GM19099 (cell line): ENCODE measurements at regions not wholly inside any gene's neighbourhood (a gene's known extent, or its start where the extent isn't known, plus 50 kb on each side); places are given as distances from the start of the nearest gene placed in this dataset.

ENCODE experiments used
- POLR2A ChIP-seq: IDR thresholded peaks from 3 replicates; pipeline ENCODE4 v1.6.1; 2011; ENCODE audit warnings: low read depth; ENCODE audit not compliant: insufficient read length; ENCODE audit errors: extremely low read depth

DNA sequence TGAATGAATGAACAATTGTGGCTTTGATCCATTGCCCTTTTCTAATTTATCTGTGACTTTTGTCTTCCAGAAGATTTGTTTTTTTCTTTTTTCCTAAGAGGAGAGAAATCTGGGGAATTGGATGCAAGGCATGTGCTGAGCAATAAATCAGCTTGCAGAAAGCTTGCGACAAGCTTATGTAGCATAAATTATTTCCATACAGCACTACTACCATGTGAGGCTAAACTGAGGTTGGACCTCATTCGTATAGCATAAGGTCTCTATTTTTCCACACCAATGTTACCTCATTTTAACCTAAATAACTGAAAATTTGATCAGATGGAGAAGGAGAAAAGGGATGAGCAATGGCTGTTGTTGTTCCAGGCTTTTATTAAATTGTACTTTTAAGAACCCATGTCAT, 455.6 kb downstream of the TUSC7 start:
- no peak for TF ChIP-seq POLR2A

- TF ChIP-seq POLR2A = no peak
Observed at GRCh38 chr3:117165601-117166051, 456.0 kb downstream of the TUSC7 start.

- no peak for TF ChIP-seq POLR2A
Observed at GRCh38 chr3:117168896-117169295, 459.3 kb downstream of the TUSC7 start.

GRCh38 chr3:117170094-117170493, 460.5 kb downstream of the TUSC7 start:
- TF ChIP-seq POLR2A = no peak

DNA sequence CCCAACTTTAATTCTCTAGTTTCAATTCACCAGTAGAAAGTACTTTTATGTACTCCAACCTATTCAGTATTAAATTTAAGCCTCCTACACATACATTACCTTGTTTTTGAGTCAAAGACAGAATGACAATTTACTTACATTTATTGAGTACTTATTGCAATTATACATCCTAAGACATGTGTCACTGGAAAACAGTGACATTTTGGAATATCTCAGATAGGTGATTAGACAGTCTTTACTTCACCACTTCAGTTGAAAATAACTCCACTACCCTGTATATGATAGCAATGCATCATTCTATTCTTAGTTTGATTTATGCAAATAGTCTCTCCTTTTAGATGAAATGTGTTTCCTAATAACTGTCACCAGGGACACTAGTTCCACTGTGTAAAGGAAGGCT, 461.5 kb downstream of the TUSC7 start:
- no peak for TF ChIP-seq POLR2A

DNA sequence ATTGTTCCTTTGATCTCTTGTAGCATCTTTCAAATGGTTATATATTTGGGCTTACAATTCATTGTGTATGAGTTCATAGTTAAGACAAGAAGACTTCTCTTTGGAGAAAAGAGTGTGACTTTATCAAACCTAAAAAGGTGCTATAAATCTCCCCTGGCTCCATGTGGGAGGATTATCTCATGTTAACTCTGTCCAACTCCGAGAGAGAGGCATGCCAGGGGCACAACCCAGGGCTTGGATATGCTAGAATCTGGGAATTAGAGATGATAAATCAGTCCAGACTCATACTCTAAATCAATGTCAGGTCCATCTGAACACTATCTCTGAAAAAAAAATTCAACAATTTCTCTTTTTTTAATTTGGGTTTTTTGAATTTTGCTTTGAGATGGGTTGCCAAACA, 462.8 kb downstream of the TUSC7 start:
- no peak for TF ChIP-seq POLR2A

- TF ChIP-seq POLR2A = no peak
Observed at GRCh38 chr3:117181222-117181621, 471.6 kb downstream of the TUSC7 start.

GRCh38 chr3:117184574-117184973, 475.0 kb downstream of the TUSC7 start:
- TF ChIP-seq POLR2A = no peak

GRCh38 chr3:117191245-117191644, 481.7 kb downstream of the TUSC7 start:
- TF ChIP-seq POLR2A = no peak

DNA sequence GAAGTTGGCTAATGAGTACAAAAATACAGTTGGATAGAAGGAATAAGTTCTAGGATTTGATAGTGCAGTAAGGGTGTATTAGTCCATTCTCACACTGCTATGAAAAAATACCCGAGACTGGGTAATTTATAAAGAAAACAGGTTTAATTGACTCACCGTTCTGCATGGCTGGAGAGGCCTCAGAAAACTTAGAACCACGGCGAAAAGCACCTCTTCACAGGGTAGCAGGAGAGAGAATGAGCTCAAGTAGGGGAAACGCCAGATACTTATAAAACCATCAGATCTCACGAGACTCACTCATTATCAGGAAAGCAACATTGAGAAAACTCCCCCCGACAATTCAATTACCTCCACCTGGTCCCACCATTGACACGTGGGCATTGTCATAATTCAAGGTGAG, 483.3 kb downstream of the TUSC7 start:
- no peak for TF ChIP-seq POLR2A

DNA sequence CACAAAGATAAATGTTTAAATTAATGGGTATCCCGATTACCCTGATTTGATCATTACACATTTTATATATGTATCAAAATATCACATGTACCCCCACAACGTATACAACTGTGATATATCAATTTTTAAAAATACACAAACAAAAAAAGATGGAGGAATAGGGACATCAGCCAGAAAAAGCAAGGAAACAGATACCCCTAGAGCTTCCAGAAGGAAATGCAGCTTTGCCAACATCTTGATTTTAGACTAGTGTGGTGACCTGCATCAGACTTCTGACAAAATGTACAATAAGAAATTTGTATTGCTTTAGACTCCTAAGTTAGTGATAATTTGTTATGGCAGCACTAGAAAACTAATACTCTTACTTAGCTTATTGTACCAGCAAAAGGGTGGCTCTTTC, 483.8 kb downstream of the TUSC7 start:
- no peak for TF ChIP-seq POLR2A

GRCh38 chr3:117195034-117195433, 485.5 kb downstream of the TUSC7 start:
- no peak for TF ChIP-seq POLR2A

DNA sequence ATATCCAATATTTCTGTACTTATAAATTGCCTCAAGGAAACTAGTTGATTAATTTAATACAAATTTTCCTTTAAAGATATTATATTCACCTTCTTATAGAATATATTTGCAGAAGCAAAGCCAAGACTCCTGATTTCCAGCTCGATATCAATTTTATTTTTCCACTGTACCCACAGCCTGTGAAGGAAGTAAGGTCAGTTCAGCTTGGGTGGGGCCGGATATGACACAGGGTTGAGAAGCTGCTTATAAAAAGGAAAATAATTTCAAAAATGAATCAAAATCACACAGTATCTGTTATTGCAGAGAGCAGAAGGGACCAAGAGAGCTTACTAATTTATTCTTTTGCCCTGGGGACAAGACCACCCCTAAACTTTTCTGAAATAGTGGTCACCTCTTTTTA, 491.4 kb downstream of the TUSC7 start:
- no peak for TF ChIP-seq POLR2A

- no peak for TF ChIP-seq POLR2A
Observed at GRCh38 chr3:117201901-117202774, 492.6 kb downstream of the TUSC7 start.

DNA sequence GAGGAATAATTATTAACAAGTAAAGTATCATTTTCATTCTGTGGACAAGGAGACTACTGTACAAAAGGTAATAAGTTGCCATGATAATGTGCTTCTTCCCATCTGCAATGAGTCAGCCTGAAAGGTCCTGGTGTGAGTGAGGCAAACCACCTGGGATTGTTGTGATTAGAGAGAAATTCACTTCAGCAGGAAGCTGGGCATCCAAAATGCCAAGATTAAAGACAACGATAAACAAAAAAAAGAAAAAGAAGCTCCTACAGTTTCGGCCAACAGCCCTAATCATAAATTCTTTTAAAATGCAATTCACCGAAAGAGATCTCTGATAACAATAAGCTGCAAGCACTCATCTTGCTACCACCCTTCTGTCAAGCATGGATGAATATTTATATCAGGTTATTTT, 507.8 kb downstream of the TUSC7 start:
- TF ChIP-seq POLR2A = no peak

DNA sequence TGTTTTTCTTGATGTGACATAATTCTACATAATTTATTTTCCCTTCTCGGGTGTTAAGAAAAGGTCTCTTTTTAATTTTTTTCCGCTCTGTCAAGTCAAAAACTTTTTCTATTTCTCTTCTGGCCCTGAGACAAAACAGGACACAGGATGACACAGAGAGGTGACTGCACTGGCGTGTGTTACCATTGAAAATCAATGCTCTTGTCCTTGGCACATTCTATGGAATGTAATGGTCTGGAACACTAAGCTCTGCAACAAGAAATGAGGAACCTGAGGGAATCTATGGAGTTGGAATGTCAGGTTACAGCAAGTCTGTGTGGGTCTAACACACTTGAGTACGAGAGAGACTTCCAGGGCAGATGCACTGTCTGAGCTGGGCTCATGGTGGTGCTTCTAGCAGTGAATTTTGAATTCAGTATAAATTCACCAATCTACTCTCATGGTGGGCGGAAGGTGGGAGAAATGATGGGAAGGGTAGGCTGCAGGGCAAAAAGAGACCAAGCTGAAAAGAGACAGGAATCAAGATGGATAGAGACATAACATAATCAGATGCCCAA, 508.3 kb downstream of the TUSC7 start:
- TF ChIP-seq POLR2A = no peak
